ENCODE measurements at regions not wholly inside any gene's neighbourhood (a gene's known extent, or its start where the extent isn't known, plus 50 kb on each side); places are given as distances from the start of the nearest gene placed in this dataset.

- DNase-seq (ENCODE audit: extremely low spot score) = no peak
- POLR2A ChIA-PET = no interaction called here
- TF ChIP-seq HDGF (IDR thresholded peaks at IDR 0.05; ENCODE audit: borderline replicate concordance) = no peak
- TF ChIP-seq FOXM1 (IDR thresholded peaks at IDR 0.05; ENCODE audit: borderline replicate concordance) = no peak
- TF ChIP-seq ELF4 (IDR thresholded peaks at IDR 0.05) = no peak
- TF ChIP-seq FOXA1 (IDR thresholded peaks at IDR 0.05) = no peak
- no peak for TF ChIP-seq L3MBTL2 (conservative IDR thresholded peaks at IDR 0.05)
- no peak for TF ChIP-seq SUZ12 (IDR thresholded peaks at IDR 0.05)
- TF ChIP-seq TARDBP (IDR thresholded peaks at IDR 0.05) = no peak
- no peak for TF ChIP-seq FOXK2 (IDR thresholded peaks at IDR 0.05)
- TF ChIP-seq LEF1 (IDR thresholded peaks at IDR 0.05; ENCODE audit: borderline replicate concordance) = no peak
- TF ChIP-seq SP1 (IDR thresholded peaks at IDR 0.05) = no peak
- no peak for TF ChIP-seq ZNF384 (IDR thresholded peaks at IDR 0.05)
- no peak for TF ChIP-seq CTBP1 (IDR thresholded peaks at IDR 0.05; ENCODE audit: borderline replicate concordance)
- TF ChIP-seq PKNOX1 (IDR thresholded peaks at IDR 0.05) = no peak
- CTCF ChIA-PET = no interaction called here
Observed at GRCh38 chr12:102722147-102722546, 194.9 kb downstream of the PAH start.

- TF ChIP-seq SP1 (IDR thresholded peaks at IDR 0.05) (no peak), HDGF (IDR thresholded peaks at IDR 0.05; ENCODE audit: borderline replicate concordance) (no peak), ARNT (IDR thresholded peaks at IDR 0.05) (no peak), CTBP1 (IDR thresholded peaks at IDR 0.05; ENCODE audit: borderline replicate concordance) (no peak), FOXA1 (IDR thresholded peaks at IDR 0.05) (no peak), FOXM1 (IDR thresholded peaks at IDR 0.05; ENCODE audit: borderline replicate concordance) (no peak), PKNOX1 (IDR thresholded peaks at IDR 0.05) (no peak), TARDBP (IDR thresholded peaks at IDR 0.05) (no peak), SUZ12 (IDR thresholded peaks at IDR 0.05) (no peak), NFRKB (IDR thresholded peaks at IDR 0.05) (no peak), L3MBTL2 (conservative IDR thresholded peaks at IDR 0.05) (no peak), ELF4 (IDR thresholded peaks at IDR 0.05) (no peak), ZNF384 (IDR thresholded peaks at IDR 0.05) (no peak), FOXK2 (IDR thresholded peaks at IDR 0.05) (no peak), LEF1 (IDR thresholded peaks at IDR 0.05; ENCODE audit: borderline replicate concordance) (no peak), BHLHE40 (IDR thresholded peaks at IDR 0.05; ENCODE audit: borderline replicate concordance) (no peak)
- POLR2A ChIA-PET = no interaction called here
- CTCF ChIA-PET = no interaction called here
- no peak for DNase-seq (ENCODE audit: extremely low spot score)
Observed at GRCh38 chr12:102708108-102708507, 208.9 kb downstream of the PAH start.

- CTCF ChIA-PET = no interaction called here
- no peak for TF ChIP-seq NFRKB (IDR thresholded peaks at IDR 0.05)
- TF ChIP-seq HDGF (IDR thresholded peaks at IDR 0.05; ENCODE audit: borderline replicate concordance) = no peak
- TF ChIP-seq SP1 (IDR thresholded peaks at IDR 0.05) = no peak
- TF ChIP-seq FOXK2 (IDR thresholded peaks at IDR 0.05) = no peak
- TF ChIP-seq L3MBTL2 (conservative IDR thresholded peaks at IDR 0.05) = no peak
- TF ChIP-seq ARNT (IDR thresholded peaks at IDR 0.05) = no peak
- TF ChIP-seq LEF1 (IDR thresholded peaks at IDR 0.05; ENCODE audit: borderline replicate concordance) = no peak
- TF ChIP-seq SUZ12 (IDR thresholded peaks at IDR 0.05) = no peak
- TF ChIP-seq ZNF384 (IDR thresholded peaks at IDR 0.05) = no peak
- TF ChIP-seq BHLHE40 (IDR thresholded peaks at IDR 0.05; ENCODE audit: borderline replicate concordance) = no peak
- TF ChIP-seq FOXA1 (IDR thresholded peaks at IDR 0.05) = no peak
- no peak for TF ChIP-seq TARDBP (IDR thresholded peaks at IDR 0.05)
- TF ChIP-seq CTBP1 (IDR thresholded peaks at IDR 0.05; ENCODE audit: borderline replicate concordance) = no peak
- no peak for TF ChIP-seq FOXM1 (IDR thresholded peaks at IDR 0.05; ENCODE audit: borderline replicate concordance)
- TF ChIP-seq PKNOX1 (IDR thresholded peaks at IDR 0.05) = no peak
- no peak for TF ChIP-seq ELF4 (IDR thresholded peaks at IDR 0.05)
- peak; percentile 35 for DNase-seq (ENCODE audit: extremely low spot score)
- POLR2A ChIA-PET = no interaction called here
Observed at GRCh38 chr12:102702447-102703114, 214.5 kb downstream of the PAH start.

- TF ChIP-seq BHLHE40 (IDR thresholded peaks at IDR 0.05; ENCODE audit: borderline replicate concordance) (no peak), LEF1 (IDR thresholded peaks at IDR 0.05; ENCODE audit: borderline replicate concordance) (no peak), ZNF384 (IDR thresholded peaks at IDR 0.05) (no peak), L3MBTL2 (conservative IDR thresholded peaks at IDR 0.05) (no peak), PKNOX1 (IDR thresholded peaks at IDR 0.05) (no peak), ELF4 (IDR thresholded peaks at IDR 0.05) (no peak), SP1 (IDR thresholded peaks at IDR 0.05) (no peak), FOXM1 (IDR thresholded peaks at IDR 0.05; ENCODE audit: borderline replicate concordance) (no peak), HDGF (IDR thresholded peaks at IDR 0.05; ENCODE audit: borderline replicate concordance) (no peak), SUZ12 (IDR thresholded peaks at IDR 0.05) (no peak), TARDBP (IDR thresholded peaks at IDR 0.05) (no peak), CTBP1 (IDR thresholded peaks at IDR 0.05; ENCODE audit: borderline replicate concordance) (no peak), FOXA1 (IDR thresholded peaks at IDR 0.05) (no peak), FOXK2 (IDR thresholded peaks at IDR 0.05) (no peak), ARNT (IDR thresholded peaks at IDR 0.05) (no peak), NFRKB (IDR thresholded peaks at IDR 0.05) (no peak)
- DNase-seq (ENCODE audit: extremely low spot score) = no peak
- ChIA-PET CTCF (no interaction called here), POLR2A (no interaction called here)
Observed at GRCh38 chr12:102696045-102696444, 215.7 kb upstream of the IGF1 start.

GRCh38 chr12:102694903-102695302 is 214.5 kb upstream of the IGF1 start:
- ChIA-PET CTCF (no interaction called here), POLR2A (no interaction called here)
- no peak for DNase-seq (ENCODE audit: extremely low spot score)
- TF ChIP-seq HDGF (IDR thresholded peaks at IDR 0.05; ENCODE audit: borderline replicate concordance) (no peak), SP1 (IDR thresholded peaks at IDR 0.05) (no peak), FOXA1 (IDR thresholded peaks at IDR 0.05) (no peak), NFRKB (IDR thresholded peaks at IDR 0.05) (no peak), ZNF384 (IDR thresholded peaks at IDR 0.05) (no peak), ARNT (IDR thresholded peaks at IDR 0.05) (no peak), LEF1 (IDR thresholded peaks at IDR 0.05; ENCODE audit: borderline replicate concordance) (no peak)
